HG03439 (cell line): ENCODE measurements at regions not wholly inside any gene's neighbourhood (a gene's known extent, or its start where the extent isn't known, plus 50 kb on each side); places are given as distances from the start of the nearest gene placed in this dataset.
A peak's percentile ranks its signal among the peaks of the same experiment; 100 is the strongest.
"Not testable (repeated sequence)": the region's sequence is repeated elsewhere in the genome, so short reads cannot be mapped to it uniquely, and the experiment has no call there.

ENCODE experiments used
- ATAC-seq: cut with Tn5 transposase; IDR thresholded peaks from one replicate; pipeline ENCODE4 v1.9.1; 2021; ENCODE audit warnings: mild to moderate bottlenecking, moderate library complexity; ENCODE audit not compliant: unreplicated experiment

DNA sequence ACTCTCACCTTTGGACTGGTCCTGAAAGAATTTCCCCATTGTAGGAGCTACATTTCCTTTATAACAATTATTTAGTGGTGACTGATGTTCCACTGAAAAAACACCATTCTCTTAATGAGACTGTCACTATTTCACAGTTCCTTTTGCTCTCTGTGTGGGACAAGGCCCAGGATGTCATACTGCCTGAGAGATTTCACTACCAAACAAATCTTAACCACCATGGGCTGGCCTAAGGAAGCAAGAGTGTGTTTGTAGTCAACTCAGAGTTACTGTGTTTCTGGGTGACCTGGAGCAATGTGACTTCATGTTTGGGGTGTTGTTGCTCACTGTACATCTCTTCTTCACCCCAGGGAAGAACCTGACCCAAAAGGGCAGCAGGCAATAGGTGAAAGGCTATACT lies 50.1 kb upstream of the ZNF608 start:
- ATAC-seq: no peak

DNA sequence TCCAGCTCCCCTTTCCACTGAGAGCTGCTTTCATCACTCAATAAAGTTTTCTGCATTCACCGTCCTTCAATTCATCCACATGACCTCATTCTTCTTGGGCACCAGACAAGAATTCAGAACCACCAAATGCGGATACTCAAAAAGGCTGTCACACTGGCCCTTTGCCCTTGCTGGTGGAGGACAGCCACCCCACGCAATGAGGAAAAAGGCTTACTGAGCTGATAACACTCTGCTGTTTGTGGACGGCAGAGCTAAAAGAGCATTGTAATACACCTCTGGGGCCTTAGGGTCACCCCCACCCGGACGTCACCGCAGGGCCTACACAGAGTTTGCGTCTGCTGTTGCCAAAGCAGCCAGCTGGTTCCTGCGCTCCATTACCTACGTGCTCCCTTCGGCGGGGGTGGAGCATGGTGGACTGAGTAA lies 51.2 kb upstream of the ZNF608 start:
- ATAC-seq: no peak

DNA sequence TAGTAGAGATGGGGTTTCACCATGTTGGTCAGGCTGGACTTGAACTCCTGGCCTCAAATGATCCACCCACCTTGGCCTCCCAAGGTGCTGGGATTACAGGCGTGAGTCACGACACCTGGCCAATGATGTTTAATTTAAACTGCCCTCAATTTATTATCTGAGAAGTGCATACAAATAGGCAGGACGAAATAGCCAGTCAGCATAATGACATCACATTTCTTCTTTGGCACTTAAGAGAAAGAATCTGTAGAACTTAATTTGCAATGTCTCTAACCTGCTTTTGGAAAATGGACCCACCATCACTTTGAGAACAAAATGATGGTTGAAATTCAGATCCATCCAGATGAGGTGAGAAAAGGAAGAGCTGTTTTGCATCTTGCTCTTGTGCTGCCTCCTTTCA lies 52.5 kb upstream of the ZNF608 start:
- no peak for ATAC-seq

DNA sequence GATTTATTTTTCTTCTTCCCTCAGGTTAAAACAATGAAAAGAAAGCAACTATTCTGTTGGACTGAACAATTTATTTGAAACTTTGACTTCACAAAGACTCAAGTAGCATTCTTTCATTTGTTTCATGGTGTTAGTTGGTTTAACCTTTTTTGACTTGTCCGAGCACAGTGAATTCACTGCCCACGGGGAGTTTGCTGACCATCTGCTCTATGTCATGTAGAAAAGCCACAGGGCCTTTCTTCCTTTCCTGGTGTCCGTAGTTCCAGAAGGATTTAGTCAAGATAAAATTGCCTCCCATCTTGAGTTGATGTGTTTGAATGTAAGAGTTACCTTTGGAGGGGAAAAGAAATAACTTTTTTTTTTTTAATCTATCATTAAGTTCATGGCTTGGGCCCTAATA lies 55.1 kb upstream of the ZNF608 start:
- ATAC-seq: no peak

DNA sequence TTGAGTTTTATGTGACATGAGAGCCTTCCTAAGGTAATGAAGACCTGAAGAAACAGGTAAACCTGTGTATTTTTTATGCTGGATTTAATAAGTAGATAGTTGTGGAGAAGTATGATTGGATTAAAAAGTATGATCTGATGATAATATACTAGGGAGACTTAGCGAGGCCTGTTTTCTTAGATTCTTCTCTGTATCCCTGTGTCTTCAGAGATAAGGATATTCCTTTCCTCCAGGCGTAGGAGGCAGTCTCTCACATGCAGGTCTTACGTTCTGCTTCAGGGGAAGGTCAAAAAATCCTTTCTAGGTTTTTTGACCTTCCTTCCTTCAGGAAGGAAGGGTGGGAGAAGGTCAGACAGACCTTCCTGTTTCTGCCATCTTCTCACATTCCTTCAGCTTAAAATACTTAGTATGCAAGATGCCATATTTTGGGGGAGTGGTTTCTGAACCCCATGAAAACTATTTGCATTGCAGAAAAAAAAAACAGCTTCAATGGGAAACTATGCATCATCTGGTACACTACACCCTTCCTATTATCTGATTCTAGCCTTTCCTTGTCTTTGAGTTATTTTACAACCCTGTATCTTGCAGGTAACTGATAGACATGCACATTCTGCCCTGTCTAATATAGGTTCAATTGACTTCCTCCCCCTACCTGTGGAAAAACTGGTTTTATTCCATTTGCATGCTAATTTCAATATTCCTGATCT lies 57.3 kb upstream of the ZNF608 start:
- no peak for ATAC-seq

DNA sequence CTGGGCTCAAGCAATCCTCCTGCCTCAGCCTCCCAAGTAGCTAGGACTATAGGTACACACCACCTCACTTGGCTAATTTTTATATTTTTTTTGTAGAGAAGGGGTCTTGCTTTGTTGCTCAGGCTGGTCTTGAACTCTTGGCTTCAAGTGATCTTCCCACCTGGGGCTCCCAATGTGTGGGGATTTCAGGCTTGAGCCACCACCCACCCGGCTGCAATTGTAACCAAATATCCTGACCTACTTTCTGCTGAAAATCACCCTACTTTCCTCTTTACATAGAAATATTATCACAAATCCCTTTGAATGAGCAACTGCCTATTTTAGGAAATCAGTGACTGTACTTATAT lies 59.6 kb upstream of the ZNF608 start:
- no peak for ATAC-seq

DNA sequence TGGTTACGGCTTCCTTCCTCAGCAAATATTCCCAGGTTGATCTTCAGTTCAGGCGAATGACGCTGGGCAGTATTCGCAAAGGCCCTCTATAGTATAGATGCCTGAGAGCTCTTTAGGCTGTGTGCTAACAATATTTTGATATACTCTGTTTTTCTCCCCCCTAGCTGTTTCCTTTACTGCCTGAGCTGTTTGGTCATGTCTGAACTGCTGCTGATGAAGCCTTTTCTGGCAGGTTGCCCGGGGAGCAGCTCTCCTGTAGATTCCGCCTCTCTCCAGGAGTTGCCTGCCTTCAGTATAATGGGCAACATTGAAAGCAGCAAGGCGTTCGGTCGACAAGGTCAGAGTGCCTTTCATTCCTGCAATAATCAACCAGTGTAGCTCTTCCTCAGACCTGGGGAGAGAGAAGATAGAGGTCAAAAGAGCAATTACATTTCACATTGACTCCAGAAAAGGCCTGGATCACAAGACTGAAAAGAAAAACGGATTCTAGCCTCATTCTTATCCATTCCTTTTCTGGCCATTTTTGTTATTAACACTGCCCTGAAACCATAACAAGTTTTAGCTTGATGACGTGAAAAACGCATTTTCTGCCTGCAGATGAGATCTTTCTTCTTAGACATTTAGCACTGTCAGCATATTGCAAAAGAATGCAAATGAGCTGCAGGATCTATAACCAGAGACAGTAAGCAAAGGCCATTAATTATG lies 60.1 kb upstream of the ZNF608 start:
- ATAC-seq: no peak

DNA sequence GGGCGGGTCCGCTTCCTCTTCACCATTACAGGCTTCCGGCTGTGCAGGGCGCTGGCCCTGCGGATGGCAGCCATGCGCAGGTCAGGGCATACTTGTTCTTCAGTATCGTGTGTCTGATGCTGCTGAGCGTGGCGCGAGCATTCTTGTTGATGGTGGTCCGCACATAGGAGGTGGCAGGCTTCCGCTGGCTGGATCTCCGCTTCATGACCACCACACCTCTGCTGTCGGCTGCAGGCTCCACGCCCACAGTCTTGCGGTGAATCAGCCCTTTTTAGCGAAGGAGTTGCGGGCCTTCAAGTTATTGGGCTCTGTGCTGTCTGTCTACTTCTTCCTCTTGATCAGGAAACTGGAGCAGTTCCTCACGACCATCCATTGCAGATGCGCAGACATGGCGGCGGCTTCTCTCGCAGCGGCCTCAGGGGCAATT lies 62.4 kb upstream of the ZNF608 start:
- ATAC-seq: no peak

DNA sequence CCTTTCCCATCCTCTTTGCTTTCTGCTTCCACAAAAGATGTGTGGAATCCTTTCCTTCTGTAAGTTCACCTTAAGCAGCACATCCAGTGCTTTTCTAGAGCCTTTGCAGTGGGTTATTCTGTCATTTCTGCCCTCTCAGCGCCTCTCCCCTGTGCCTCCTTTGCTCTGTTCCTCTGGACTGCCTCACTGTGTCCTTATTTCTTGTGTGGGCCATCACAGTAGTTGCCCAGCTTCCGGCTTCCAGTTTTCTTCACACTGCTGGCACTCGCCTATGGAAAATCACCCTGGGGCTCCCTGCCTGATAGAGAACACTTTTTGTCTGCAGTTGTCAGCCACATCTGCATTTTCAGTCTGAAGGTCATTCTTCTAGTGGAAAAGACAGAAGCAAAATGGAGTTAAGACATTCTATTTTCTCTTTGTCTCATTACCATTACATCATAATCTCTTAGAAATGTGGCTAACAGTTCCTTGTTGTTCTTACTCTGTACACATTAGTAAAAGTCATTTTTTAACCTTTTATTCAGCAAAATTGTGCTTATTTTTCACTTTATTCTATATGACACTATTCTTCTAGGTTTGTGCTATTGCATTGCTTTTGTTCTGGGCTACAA lies 64.1 kb upstream of the ZNF608 start:
- ATAC-seq: no peak

DNA sequence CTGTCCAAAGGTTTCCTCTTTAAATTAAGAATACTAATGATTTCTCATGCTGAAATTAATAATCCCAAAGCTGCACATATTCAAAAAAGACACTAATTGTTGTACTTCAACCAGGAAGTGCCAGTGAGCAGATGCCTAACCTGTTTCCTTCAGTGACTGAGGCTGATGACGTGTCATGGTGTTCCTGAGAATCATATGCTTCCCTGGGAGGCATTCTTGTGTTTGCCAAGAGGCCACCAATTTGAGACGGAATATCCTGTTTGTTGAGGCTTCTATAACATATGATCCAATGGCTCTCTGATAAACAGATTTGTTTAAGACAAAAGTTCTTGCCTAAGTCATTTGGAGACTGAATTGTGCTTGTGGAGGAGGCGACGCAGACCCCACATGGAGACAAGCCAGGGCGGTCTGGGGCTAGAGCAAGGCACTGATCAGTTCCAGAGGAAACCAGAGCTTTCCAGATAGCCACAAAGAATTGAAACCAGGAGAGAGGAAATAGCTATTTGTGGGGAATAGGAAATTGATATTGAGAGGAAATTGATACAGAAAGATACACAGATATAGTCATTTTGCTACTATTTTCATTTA lies 66.4 kb upstream of the ZNF608 start:
- no peak for ATAC-seq

DNA sequence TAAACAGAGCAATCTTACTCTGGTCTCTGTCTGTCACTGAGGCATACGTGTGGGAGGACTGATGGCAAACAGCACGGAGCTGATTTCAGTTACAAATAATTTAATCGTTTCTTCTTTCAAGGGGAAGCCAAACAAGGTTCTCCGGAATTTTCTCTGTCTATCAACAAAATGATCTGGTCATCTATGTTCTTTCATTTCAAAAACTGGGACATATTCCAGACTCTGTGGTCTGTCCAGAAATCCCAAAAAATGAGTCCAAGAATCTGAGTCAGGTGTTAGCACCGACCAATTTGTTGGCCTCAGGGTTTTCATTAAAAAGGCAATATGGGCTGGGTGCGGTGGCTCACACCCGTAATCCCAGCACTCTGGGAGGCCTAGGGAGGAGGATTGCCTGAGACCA lies 69.9 kb upstream of the ZNF608 start:
- no peak for ATAC-seq

DNA sequence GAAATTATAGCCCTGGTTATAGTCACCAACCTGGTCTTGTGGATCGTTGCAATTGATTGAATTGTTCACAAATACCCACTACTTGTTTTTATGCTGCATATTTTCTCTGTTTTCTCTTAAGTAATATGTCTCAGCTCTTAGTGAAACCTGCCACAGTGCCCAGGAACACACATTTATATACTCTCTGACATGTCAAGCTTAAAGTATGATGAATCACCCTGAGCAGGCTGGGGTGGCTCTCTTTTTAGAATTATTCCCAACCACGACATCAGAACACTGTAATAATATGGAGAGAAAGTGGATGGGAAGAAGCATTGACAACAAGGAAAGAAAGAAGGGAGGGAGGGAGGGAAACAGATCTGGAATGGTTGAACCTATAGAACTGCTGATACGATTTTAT lies 72.8 kb upstream of the ZNF608 start:
- ATAC-seq: no peak

DNA sequence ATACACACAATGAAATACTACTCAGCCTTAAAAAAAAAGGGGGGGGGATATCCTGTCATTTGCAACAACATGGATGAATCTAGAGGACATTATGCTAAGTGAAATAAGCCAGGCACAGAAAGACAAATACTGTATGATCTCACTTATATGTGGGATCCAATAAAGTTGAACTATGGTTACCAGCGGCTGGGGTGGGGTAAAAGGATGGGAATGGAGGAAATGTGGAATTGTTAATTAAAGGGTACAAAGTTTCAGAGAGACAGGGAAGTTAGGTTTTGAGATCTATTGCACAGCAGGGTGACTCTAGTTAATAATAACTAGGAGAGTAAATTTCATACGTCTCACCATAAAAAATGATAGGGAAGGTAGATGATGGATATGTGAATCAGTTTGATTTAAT lies 76.2 kb upstream of the ZNF608 start:
- no peak for ATAC-seq

DNA sequence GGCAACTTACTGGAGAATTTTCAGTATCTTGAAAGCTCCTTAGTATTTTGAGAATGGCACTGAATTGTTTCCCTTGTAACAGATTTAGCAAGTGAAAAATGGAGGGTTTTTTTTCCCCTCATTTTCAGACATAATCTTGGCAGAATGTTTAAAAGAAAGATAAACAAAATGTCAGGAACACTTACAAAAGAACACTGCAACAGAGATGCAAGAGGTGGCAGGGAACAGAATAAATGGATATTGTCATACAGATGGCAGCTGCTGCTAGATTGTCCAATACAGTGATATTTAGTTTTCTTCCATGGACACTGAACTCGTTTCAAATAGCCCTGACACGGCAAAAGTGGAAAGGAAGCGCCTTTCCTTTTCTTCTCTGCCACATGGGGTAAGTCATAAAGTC lies 76.9 kb upstream of the ZNF608 start:
- no peak for ATAC-seq

DNA sequence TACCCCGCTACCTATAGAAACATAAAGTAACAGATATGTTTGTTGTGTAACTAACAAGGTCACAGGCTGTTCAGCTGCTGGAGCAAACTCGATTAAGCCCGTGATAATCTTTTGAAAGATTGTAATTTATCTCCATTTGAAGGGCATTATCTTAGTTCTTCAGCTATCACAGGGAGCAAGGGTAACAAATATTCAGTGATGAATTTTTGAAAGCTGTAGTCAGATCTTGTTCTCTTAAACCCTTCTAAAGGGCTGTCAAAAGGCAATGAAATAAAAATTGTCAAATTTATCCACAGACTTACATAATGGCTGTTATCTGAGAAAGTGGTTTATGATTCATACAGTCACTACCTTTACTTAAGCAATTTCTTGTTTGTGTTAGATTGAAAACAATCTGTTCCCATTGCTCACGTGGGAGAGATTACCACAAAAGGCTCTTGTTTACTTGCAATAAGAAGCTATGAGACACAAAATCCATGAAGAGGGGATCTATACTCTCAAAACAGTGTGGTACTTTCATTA lies 78.3 kb upstream of the ZNF608 start:
- ATAC-seq: no peak

DNA sequence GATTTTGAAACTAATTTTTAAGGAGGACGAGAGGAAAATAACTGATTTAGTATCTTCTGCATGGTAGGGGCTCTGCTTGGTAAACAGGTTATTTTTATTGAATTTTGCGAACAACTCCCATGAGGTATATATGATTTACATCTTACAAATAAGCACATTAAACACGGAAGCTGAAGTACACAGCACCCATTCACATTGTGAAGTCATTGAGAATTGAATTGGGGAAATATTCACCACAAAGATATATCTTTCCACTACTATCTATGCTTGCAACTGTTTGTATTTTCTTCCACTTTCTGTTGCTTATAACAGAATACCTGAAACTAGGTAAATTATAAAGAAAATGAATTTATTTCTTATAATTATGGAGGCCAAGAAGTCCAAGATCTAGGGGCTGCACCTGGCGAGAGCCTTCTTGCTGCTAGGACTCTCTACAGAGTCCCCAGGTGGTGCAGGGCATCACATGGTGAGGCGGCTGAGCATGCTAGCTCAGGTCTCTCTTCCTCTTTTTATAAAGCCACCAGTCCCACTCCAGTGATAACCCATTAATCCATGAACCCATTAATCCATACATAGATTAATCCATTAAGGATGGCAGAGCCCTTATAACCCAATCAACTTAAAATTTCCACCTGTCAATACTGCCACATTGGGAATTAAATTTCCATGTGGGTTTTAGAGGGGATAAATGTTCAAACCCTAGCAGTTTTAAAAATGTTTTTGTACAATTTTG lies 79.0 kb upstream of the ZNF608 start:
- ATAC-seq: peak; percentile 87

DNA sequence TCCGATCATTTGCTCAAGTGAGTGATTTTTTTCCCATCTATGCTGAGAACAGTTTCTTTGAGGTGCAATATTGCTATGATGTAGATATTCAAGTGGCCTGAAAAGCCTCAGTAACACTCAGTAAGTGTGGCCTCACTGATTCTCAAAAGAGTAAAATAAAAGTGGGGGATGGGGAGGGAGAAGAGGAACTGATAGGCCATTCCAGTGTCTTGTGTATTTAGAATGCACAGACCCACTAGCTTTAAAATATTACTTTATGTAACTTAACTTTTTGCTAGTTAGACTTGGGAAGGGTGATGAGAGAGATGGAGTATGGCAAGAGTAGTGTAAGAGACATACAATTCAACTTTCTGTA lies 79.5 kb upstream of the ZNF608 start:
- ATAC-seq: no peak

DNA sequence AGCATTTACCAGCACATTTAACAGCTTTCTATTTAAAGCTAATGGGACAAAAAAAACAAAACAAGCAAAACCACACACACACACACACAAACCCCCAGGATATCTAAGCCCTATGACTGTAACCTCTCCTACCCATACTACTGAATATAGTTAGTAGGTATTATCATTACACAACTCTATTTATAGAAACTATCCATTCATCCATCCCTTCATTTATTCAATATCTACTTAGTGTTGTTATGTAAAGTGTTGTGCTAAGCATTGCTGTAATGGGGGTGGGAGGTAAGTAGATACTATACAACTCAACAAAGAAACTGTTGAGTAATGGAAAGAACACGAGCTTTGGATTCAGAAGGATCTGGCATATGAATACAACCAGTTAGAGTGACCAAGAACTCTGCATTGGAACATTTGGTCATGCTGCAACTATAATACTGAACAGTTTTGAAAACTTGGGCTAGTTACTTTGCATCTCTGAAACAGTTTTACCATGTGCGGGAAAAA lies 82.3 kb upstream of the ZNF608 start:
- no peak for ATAC-seq

DNA sequence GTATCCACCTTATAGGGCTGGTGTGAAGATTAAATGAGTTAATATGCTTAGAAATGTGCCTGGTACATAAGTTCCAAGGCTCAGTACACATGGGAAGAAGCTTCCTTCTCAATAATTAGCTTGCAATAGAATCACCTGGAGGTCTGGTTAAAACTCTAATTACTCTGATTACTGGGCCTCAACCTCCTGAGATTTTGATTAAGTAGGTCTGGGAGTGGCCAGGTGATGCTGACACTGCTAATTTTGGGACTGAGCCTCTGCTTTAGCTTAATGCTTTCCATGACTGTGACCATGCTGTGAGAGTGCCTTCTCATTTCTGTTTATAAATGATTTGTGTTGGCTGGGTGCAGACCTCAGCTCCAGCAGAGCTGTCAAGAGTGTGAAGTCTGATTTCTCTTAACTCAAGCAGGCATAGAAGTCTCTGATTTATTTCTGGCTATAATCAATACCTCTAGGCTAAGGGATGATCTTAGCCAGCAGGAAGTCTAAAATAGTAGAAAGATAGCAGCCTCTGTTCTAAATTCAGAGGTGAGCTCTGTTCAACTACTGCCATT lies 85.3 kb upstream of the ZNF608 start:
- ATAC-seq: no peak

DNA sequence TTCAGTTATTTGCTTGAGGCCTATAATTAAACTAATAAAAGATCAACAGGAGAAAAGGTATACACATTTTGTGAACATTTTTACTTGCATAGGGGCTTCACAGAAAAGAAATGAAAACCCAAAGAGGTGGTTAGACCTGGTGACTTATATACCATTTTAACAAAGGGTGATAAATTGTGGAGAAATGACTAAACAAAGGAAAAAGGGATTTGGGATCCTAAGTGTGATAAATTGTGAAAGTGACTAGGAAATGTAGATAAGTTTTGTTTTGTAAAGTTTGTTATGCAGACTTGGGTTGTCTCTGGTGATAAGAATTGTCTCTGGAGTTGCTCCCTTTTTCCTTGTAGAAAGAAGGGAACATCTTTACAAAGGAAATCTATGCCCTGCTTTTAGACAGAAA lies 86.1 kb upstream of the ZNF608 start:
- ATAC-seq: no peak

DNA sequence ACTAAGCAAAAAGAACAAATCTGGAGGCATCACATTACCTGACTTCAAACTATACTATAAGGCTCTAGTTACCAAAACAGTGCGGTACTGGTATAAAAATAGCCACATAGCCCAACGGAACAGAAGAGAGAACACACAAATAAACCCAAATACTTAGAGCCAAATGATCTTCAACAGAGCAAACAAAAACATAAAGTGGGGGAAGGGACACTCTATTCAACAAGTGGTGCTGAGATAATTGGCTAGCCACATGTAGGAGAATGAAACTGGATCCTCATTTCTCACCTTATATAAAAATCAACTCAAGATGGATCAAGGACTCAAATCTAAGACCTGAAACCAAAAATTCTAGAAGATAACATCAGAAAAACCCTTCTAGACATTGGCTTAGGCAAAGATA lies 89.9 kb upstream of the ZNF608 start:
- not testable (repeated sequence) for ATAC-seq
